Activated naive CD8-positive, alpha-beta T cell treated with anti-CD3 and anti-CD28 coated beads, Interleukin-2, amount 50 U/mL, for 24 hours (primary cell): ENCODE measurements at regions not wholly inside any gene's neighbourhood (a gene's known extent, or its start where the extent isn't known, plus 50 kb on each side); places are given as distances from the start of the nearest gene placed in this dataset.
"Not testable (repeated sequence)": the region's sequence is repeated elsewhere in the genome, so short reads cannot be mapped to it uniquely, and the experiment has no call there.

Experiments used
- ATAC-seq: fragments of 150-1000 bp; cut with Tn5 transposase; one replicate; pipeline ENCODE4 v1.10.0; 2021
- DNase-seq: peaks from one replicate; pipeline ENCODE4 v3.0.0; 2021
- H3K27ac Mint-ChIP-seq: one replicate; pipeline ENCODE4 v1.8.0; 2021; ENCODE audit warnings: mild to moderate bottlenecking, mixed read lengths
- H3K27me3 Mint-ChIP-seq: one replicate; pipeline ENCODE4 v1.8.0; 2021; ENCODE audit warnings: mixed read lengths
- H3K36me3 Mint-ChIP-seq: one replicate; pipeline ENCODE4 v1.8.0; 2021; ENCODE audit warnings: low read depth, mixed read lengths
- H3K4me1 Mint-ChIP-seq: one replicate; pipeline ENCODE4 v1.8.0; 2021; ENCODE audit warnings: mixed read lengths
- H3K4me3 Mint-ChIP-seq: one replicate; pipeline ENCODE4 v1.8.0; 2021; ENCODE audit warnings: mild to moderate bottlenecking, moderate library complexity, mixed read lengths
- H3K9me3 Mint-ChIP-seq: one replicate; pipeline ENCODE4 v1.8.0; 2021; ENCODE audit warnings: mixed read lengths

GRCh38 chr1:217133092-217133491, 409.9 kb upstream of the ESRRG start:
- Mint-ChIP-seq H3K4me3 (no peak overlapping the region), H3K36me3 (no peaks in the 10 kb centered on the region), H3K9me3 (no peaks in the 10 kb centered on the region), H3K27ac (no peak overlapping the region), H3K27me3 (peaks cover 52% of the 10 kb centered on the region), H3K4me1 (peaks cover 3% of the 10 kb centered on the region)
- ATAC-seq (no peak), DNase-seq (no peak)

GRCh38 chr1:217123340-217123739, 400.1 kb upstream of the ESRRG start:
- H3K36me3 Mint-ChIP-seq, H3K27me3 Mint-ChIP-seq, H3K9me3 Mint-ChIP-seq, H3K4me1 Mint-ChIP-seq, DNase-seq, H3K4me3 Mint-ChIP-seq, H3K27ac Mint-ChIP-seq, ATAC-seq: not testable (repeated sequence)

GRCh38 chr1:217117973-217118465, 394.8 kb upstream of the ESRRG start:
- ATAC-seq = no peak
- H3K4me1 Mint-ChIP-seq = no peaks in the 10 kb centered on the region
- no peak for DNase-seq
- H3K27ac Mint-ChIP-seq = no peak overlapping the region
- H3K36me3 Mint-ChIP-seq = no peaks in the 10 kb centered on the region
- H3K9me3 Mint-ChIP-seq = peaks cover 4% of the 10 kb centered on the region
- no peak overlapping the region for H3K4me3 Mint-ChIP-seq
- peaks cover 3% of the 10 kb centered on the region for H3K27me3 Mint-ChIP-seq

GRCh38 chr1:217115404-217116380, 392.5 kb upstream of the ESRRG start:
- no peaks in the 10 kb centered on the region for H3K4me1 Mint-ChIP-seq
- no peak overlapping the region for H3K27ac Mint-ChIP-seq
- no peak for ATAC-seq

GRCh38 chr1:217109928-217110327, 386.7 kb upstream of the ESRRG start:
- DNase-seq (no peak), ATAC-seq (no peak)
- Mint-ChIP-seq H3K4me3 (no peak overlapping the region), H3K4me1 (no peaks in the 10 kb centered on the region), H3K36me3 (no peaks in the 10 kb centered on the region), H3K9me3 (no peaks in the 10 kb centered on the region), H3K27me3 (no peaks in the 10 kb centered on the region), H3K27ac (no peak overlapping the region)

More at GRCh38 chr1:217115404-217116380, 392.5 kb upstream of the ESRRG start:
- no peaks in the 10 kb centered on the region for H3K36me3 Mint-ChIP-seq
- no peak overlapping the region for H3K4me3 Mint-ChIP-seq
- no peaks in the 10 kb centered on the region for H3K9me3 Mint-ChIP-seq
- H3K27me3 Mint-ChIP-seq = peaks cover 3% of the 10 kb centered on the region
- DNase-seq = no peak

- DNase-seq (no peak), ATAC-seq (no peak)
- H3K9me3 Mint-ChIP-seq = no peaks in the 10 kb centered on the region
- H3K36me3 Mint-ChIP-seq = no peaks in the 10 kb centered on the region
- no peaks in the 10 kb centered on the region for H3K4me1 Mint-ChIP-seq
- H3K4me3 Mint-ChIP-seq = no peak overlapping the region
- H3K27ac Mint-ChIP-seq = no peak overlapping the region
- H3K27me3 Mint-ChIP-seq = no peaks in the 10 kb centered on the region
These were observed 383.1 kb upstream of the ESRRG start for GRCh38 chr1:217106231-217106901.

- no peak for ATAC-seq
- no peaks in the 10 kb centered on the region for H3K4me1 Mint-ChIP-seq
These were observed 382.2 kb upstream of the ESRRG start for GRCh38 chr1:217105437-217105836.

GRCh38 chr1:217097819-217098218, 374.6 kb upstream of the ESRRG start:
- ATAC-seq (no peak), DNase-seq (no peak)
- Mint-ChIP-seq H3K27ac (no peak overlapping the region), H3K9me3 (no peaks in the 10 kb centered on the region), H3K36me3 (no peaks in the 10 kb centered on the region), H3K27me3 (no peaks in the 10 kb centered on the region), H3K4me1 (no peaks in the 10 kb centered on the region), H3K4me3 (no peak overlapping the region)

More at GRCh38 chr1:217105437-217105836, 382.2 kb upstream of the ESRRG start:
- DNase-seq = no peak
- no peak overlapping the region for H3K4me3 Mint-ChIP-seq
- H3K9me3 Mint-ChIP-seq = no peaks in the 10 kb centered on the region
- H3K27me3 Mint-ChIP-seq = no peaks in the 10 kb centered on the region
- no peaks in the 10 kb centered on the region for H3K36me3 Mint-ChIP-seq
- H3K27ac Mint-ChIP-seq = no peak overlapping the region

GRCh38 chr1:217096200-217096599, 373.0 kb upstream of the ESRRG start:
- DNase-seq (no peak), ATAC-seq (no peak)
- H3K27me3 Mint-ChIP-seq = peaks cover 3% of the 10 kb centered on the region
- H3K4me1 Mint-ChIP-seq = no peaks in the 10 kb centered on the region
- H3K27ac Mint-ChIP-seq = no peak overlapping the region
- no peaks in the 10 kb centered on the region for H3K36me3 Mint-ChIP-seq
- H3K9me3 Mint-ChIP-seq = no peaks in the 10 kb centered on the region
- no peak overlapping the region for H3K4me3 Mint-ChIP-seq

GRCh38 chr1:217095050-217095622, 371.9 kb upstream of the ESRRG start:
- Mint-ChIP-seq H3K36me3 (no peaks in the 10 kb centered on the region), H3K4me3 (no peak overlapping the region), H3K4me1 (no peaks in the 10 kb centered on the region), H3K27ac (no peak overlapping the region), H3K27me3 (peaks cover 9% of the 10 kb centered on the region), H3K9me3 (no peaks in the 10 kb centered on the region)
- ATAC-seq = no peak
- DNase-seq = no peak

GRCh38 chr1:217091561-217091960, 368.3 kb upstream of the ESRRG start:
- Mint-ChIP-seq H3K27ac (no peak overlapping the region), H3K4me3 (no peak overlapping the region), H3K4me1 (peaks cover 2% of the 10 kb centered on the region), H3K27me3 (peaks cover 28% of the 10 kb centered on the region), H3K36me3 (no peaks in the 10 kb centered on the region), H3K9me3 (no peaks in the 10 kb centered on the region)
- DNase-seq (no peak), ATAC-seq (no peak)

GRCh38 chr1:217090060-217090911, 367.1 kb upstream of the ESRRG start:
- H3K4me3 Mint-ChIP-seq = no peak overlapping the region
- H3K9me3 Mint-ChIP-seq = no peaks in the 10 kb centered on the region
- no peaks in the 10 kb centered on the region for H3K36me3 Mint-ChIP-seq
- H3K27me3 Mint-ChIP-seq = peaks cover 28% of the 10 kb centered on the region
- H3K4me1 Mint-ChIP-seq = peaks cover 2% of the 10 kb centered on the region
- no peak overlapping the region for H3K27ac Mint-ChIP-seq
- ATAC-seq = no peak
- no peak for DNase-seq

GRCh38 chr1:217089361-217090014, 366.3 kb upstream of the ESRRG start:
- Mint-ChIP-seq H3K36me3 (no peaks in the 10 kb centered on the region), H3K27ac (no peak overlapping the region), H3K9me3 (no peaks in the 10 kb centered on the region), H3K4me1 (peaks cover 2% of the 10 kb centered on the region), H3K27me3 (peaks cover 28% of the 10 kb centered on the region), H3K4me3 (no peak overlapping the region)
- DNase-seq (no peak), ATAC-seq (no peak)
